ENCODE measurements at regions not wholly inside any gene's neighbourhood (a gene's known extent, or its start where the extent isn't known, plus 50 kb on each side); places are given as distances from the start of the nearest gene placed in this dataset.

DNA sequence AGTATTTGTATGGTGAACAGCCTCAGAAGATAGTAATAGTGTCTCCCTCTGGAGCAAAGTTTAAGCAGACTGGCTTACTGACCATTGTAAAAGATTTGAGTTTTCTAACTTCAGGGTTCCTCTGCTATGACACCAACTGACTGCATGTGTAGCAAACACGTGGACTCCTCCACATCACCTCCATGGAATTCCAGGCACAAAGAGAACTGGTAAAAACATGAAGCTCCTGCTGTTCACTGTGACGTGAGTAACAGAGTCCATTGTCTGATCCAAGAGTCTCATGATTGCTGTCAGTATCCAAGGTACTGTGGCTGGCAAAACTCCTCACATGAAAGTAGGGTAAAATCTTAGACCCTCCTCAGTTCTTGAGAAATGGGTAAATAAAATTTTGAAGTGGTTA is 107.6 kb upstream of the FAM9B start:
- TF ChIP-seq ZNF331 (CRISPR knock-in tag; IDR thresholded peaks at IDR 0.05; ENCODE audit: low read depth), result no peak
- TF ChIP-seq, protein P1, sequence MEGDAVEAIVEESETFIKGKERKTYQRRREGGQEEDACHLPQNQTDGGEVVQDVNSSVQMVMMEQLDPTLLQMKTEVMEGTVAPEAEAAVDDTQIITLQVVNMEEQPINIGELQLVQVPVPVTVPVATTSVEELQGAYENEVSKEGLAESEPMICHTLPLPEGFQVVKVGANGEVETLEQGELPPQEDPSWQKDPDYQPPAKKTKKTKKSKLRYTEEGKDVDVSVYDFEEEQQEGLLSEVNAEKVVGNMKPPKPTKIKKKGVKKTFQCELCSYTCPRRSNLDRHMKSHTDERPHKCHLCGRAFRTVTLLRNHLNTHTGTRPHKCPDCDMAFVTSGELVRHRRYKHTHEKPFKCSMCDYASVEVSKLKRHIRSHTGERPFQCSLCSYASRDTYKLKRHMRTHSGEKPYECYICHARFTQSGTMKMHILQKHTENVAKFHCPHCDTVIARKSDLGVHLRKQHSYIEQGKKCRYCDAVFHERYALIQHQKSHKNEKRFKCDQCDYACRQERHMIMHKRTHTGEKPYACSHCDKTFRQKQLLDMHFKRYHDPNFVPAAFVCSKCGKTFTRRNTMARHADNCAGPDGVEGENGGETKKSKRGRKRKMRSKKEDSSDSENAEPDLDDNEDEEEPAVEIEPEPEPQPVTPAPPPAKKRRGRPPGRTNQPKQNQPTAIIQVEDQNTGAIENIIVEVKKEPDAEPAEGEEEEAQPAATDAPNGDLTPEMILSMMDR (conservative IDR thresholded peaks at IDR 0.05; ENCODE audit: low read depth in 2 of 2), result no peak
- TF ChIP-seq POLR2AphosphoS5 (IDR thresholded peaks at IDR 0.05; ENCODE audit: low read depth), result no peak
- TF ChIP-seq JUNB (IDR thresholded peaks at IDR 0.05; ENCODE audit: unreplicated experiment), result no peak
- TF ChIP-seq EZH2phosphoT487 (IDR thresholded peaks at IDR 0.05; ENCODE audit: unreplicated experiment), result no peak
- TF ChIP-seq EZH2 (IDR thresholded peaks at IDR 0.05; ENCODE audit: low read depth, unreplicated experiment), result no peak
- TF ChIP-seq ZNF114 (CRISPR knock-in tag; IDR thresholded peaks at IDR 0.05), result no peak
- no peak for TF ChIP-seq REST (IDR thresholded peaks at IDR 0.05; ENCODE audit: unreplicated experiment)
- no peak for TF ChIP-seq CREB1 (CRISPR knock-in tag; IDR thresholded peaks at IDR 0.05; ENCODE audit: low read depth)
- no peak for TF ChIP-seq STAT1 (IDR thresholded peaks at IDR 0.05; ENCODE audit: unreplicated experiment)
- no peak for TF ChIP-seq ZNF462 (CRISPR knock-in tag; IDR thresholded peaks at IDR 0.05)

All from GM23338 (cell line).